GM12878 (cell line): ENCODE measurements at regions not wholly inside any gene's neighbourhood (a gene's known extent, or its start where the extent isn't known, plus 50 kb on each side); places are given as distances from the start of the nearest gene placed in this dataset.

Source experiments
- BACH1 ChIP-seq: fragments of 450-650 bp; IDR thresholded peaks from 2 replicates; pipeline ENCODE4 v1.6.1; 2017; ENCODE audit warnings: mild to moderate bottlenecking, borderline replicate concordance
- TAF1 ChIP-seq: IDR thresholded peaks from 2 replicates; pipeline ENCODE4 v1.6.1; 2011; ENCODE audit warnings: mild to moderate bottlenecking, low read depth, low read length, borderline replicate concordance
- ZNF274 ChIP-seq: IDR thresholded peaks from one replicate; pipeline ENCODE4 v1.8.0; 2011; ENCODE audit not compliant: insufficient read length, insufficient read depth
- TF ChIP-seq, protein P1 (sequence below), 3 experiments: IDR thresholded peaks in 2 of 3; conservative IDR thresholded peaks in 1 of 3; 2 replicates each; pipeline ENCODE4 v1.5.1; 2011; ENCODE audit warnings: low read depth in 3 of 3, low read length in 3 of 3, mild to moderate bottlenecking in 3 of 3, control low read depth in 2 of 3, moderate library complexity in 2 of 3, inconsistent platforms in 1 of 3, mixed read lengths in 1 of 3; ENCODE audit not compliant: control insufficient read depth in 2 of 3, insufficient read depth in 1 of 3; ENCODE audit errors: extremely low read depth in 1 of 3
- TF ChIP-seq, protein P2 (sequence below): fragments of 450-650 bp; IDR thresholded peaks from 2 replicates; pipeline ENCODE4 v1.6.1; 2017; ENCODE audit warnings: borderline replicate concordance
- TF ChIP-seq, protein P3 (sequence below): IDR thresholded peaks from 2 replicates; pipeline ENCODE4 v1.6.1; 2012; ENCODE audit warnings: low read length, inconsistent platforms
- TF ChIP-seq, protein P4 (sequence below): fragments of 450-650 bp; formaldehyde crosslinking; IDR thresholded peaks from 2 replicates; pipeline ENCODE4 v1.5.0; 2022; ENCODE audit warnings: mild to moderate bottlenecking, missing genetic modification characterization
- TF ChIP-seq, protein P5 (sequence below): IDR thresholded peaks from 2 replicates; pipeline ENCODE4 v1.6.1; 2012; ENCODE audit warnings: low read depth, low read length, improper control_type of control experiment

DNA sequence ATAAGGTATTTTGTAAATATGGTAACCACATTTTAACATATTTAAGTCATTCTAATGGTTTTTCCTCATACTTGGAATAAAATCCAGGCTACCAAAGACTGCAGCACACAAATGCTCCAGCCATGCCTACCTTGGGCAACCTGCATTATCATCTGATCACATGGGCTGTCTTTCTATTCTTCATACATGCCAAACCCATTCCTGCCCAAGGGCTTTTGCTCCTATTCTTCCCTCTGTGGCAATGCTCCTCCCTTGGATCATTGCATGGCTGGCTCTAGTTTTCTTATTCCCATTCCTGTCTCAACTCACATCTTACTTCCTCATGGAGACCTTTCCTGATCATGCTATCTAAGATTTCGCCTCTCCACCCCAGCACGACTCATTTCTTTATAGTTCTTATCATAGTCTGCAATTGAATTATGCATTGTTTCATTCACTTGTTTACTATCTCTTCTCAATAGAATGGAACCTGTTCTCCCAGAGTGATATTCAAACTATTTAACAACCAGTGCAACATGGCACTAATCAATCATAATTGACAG lies 54.9 kb upstream of the C5orf46 start:
- TF ChIP-seq, protein P1, sequence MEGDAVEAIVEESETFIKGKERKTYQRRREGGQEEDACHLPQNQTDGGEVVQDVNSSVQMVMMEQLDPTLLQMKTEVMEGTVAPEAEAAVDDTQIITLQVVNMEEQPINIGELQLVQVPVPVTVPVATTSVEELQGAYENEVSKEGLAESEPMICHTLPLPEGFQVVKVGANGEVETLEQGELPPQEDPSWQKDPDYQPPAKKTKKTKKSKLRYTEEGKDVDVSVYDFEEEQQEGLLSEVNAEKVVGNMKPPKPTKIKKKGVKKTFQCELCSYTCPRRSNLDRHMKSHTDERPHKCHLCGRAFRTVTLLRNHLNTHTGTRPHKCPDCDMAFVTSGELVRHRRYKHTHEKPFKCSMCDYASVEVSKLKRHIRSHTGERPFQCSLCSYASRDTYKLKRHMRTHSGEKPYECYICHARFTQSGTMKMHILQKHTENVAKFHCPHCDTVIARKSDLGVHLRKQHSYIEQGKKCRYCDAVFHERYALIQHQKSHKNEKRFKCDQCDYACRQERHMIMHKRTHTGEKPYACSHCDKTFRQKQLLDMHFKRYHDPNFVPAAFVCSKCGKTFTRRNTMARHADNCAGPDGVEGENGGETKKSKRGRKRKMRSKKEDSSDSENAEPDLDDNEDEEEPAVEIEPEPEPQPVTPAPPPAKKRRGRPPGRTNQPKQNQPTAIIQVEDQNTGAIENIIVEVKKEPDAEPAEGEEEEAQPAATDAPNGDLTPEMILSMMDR (IDR thresholded peaks at IDR 0.05 in 2 of 3, conservative IDR thresholded peaks at IDR 0.05 in 1 of 3; ENCODE audit: control insufficient read depth in 2 of 3, extremely low read depth in 1 of 3, insufficient read depth in 1 of 3, low read depth in 3 of 3, low read length in 3 of 3), result no peak
- TF ChIP-seq ZNF274, result no peak
- TF ChIP-seq, protein P2, sequence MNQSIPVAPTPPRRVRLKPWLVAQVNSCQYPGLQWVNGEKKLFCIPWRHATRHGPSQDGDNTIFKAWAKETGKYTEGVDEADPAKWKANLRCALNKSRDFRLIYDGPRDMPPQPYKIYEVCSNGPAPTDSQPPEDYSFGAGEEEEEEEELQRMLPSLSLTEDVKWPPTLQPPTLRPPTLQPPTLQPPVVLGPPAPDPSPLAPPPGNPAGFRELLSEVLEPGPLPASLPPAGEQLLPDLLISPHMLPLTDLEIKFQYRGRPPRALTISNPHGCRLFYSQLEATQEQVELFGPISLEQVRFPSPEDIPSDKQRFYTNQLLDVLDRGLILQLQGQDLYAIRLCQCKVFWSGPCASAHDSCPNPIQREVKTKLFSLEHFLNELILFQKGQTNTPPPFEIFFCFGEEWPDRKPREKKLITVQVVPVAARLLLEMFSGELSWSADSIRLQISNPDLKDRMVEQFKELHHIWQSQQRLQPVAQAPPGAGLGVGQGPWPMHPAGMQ, result no peak
- no peak for TF ChIP-seq TAF1
- TF ChIP-seq BACH1, result no peak
- TF ChIP-seq, protein P3, sequence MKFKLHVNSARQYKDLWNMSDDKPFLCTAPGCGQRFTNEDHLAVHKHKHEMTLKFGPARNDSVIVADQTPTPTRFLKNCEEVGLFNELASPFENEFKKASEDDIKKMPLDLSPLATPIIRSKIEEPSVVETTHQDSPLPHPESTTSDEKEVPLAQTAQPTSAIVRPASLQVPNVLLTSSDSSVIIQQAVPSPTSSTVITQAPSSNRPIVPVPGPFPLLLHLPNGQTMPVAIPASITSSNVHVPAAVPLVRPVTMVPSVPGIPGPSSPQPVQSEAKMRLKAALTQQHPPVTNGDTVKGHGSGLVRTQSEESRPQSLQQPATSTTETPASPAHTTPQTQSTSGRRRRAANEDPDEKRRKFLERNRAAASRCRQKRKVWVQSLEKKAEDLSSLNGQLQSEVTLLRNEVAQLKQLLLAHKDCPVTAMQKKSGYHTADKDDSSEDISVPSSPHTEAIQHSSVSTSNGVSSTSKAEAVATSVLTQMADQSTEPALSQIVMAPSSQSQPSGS, result no peak
- TF ChIP-seq, protein P4, sequence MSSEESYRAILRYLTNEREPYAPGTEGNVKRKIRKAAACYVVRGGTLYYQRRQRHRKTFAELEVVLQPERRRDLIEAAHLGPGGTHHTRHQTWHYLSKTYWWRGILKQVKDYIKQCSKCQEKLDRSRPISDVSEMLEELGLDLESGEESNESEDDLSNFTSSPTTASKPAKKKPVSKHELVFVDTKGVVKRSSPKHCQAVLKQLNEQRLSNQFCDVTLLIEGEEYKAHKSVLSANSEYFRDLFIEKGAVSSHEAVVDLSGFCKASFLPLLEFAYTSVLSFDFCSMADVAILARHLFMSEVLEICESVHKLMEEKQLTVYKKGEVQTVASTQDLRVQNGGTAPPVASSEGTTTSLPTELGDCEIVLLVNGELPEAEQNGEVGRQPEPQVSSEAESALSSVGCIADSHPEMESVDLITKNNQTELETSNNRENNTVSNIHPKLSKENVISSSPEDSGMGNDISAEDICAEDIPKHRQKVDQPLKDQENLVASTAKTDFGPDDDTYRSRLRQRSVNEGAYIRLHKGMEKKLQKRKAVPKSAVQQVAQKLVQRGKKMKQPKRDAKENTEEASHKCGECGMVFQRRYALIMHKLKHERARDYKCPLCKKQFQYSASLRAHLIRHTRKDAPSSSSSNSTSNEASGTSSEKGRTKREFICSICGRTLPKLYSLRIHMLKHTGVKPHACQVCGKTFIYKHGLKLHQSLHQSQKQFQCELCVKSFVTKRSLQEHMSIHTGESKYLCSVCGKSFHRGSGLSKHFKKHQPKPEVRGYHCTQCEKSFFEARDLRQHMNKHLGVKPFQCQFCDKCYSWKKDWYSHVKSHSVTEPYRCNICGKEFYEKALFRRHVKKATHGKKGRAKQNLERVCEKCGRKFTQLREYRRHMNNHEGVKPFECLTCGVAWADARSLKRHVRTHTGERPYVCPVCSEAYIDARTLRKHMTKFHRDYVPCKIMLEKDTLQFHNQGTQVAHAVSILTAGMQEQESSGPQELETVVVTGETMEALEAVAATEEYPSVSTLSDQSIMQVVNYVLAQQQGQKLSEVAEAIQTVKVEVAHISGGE (CRISPR knock-in tag), result no peak
- TF ChIP-seq, protein P5, sequence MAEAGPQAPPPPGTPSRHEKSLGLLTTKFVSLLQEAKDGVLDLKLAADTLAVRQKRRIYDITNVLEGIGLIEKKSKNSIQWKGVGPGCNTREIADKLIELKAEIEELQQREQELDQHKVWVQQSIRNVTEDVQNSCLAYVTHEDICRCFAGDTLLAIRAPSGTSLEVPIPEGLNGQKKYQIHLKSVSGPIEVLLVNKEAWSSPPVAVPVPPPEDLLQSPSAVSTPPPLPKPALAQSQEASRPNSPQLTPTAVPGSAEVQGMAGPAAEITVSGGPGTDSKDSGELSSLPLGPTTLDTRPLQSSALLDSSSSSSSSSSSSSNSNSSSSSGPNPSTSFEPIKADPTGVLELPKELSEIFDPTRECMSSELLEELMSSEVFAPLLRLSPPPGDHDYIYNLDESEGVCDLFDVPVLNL, result no peak
